HG02943 (cell line): ENCODE measurements at regions not wholly inside any gene's neighbourhood (a gene's known extent, or its start where the extent isn't known, plus 50 kb on each side); places are given as distances from the start of the nearest gene placed in this dataset.

Experiments used
- ATAC-seq: cut with Tn5 transposase; IDR thresholded peaks from one replicate; pipeline ENCODE4 v1.9.1; 2021; ENCODE audit warnings: mild to moderate bottlenecking, low read depth, moderate library complexity; ENCODE audit not compliant: unreplicated experiment

- ATAC-seq: no peak
Observed at GRCh38 chr3:195003006-195003892, 267.7 kb downstream of the XXYLT1 start.

GRCh38 chr3:195003893-195004289 is 267.1 kb downstream of the XXYLT1 start:
- no peak for ATAC-seq

- ATAC-seq: no peak
Observed at GRCh38 chr3:195004512-195005250, 266.3 kb downstream of the XXYLT1 start.

- no peak for ATAC-seq
Observed at GRCh38 chr3:195005251-195005620, 265.7 kb downstream of the XXYLT1 start.

GRCh38 chr3:195005759-195006510 is 265.0 kb downstream of the XXYLT1 start:
- ATAC-seq: no peak

- no peak for ATAC-seq
Observed at GRCh38 chr3:195007151-195007550, 263.8 kb downstream of the XXYLT1 start.

GRCh38 chr3:195007766-195008165 is 263.2 kb downstream of the XXYLT1 start:
- no peak for ATAC-seq

- ATAC-seq: no peak
Observed at GRCh38 chr3:195008816-195009215, 262.1 kb downstream of the XXYLT1 start.

GRCh38 chr3:195009616-195010015 is 261.3 kb downstream of the XXYLT1 start:
- no peak for ATAC-seq

- no peak for ATAC-seq
Observed at GRCh38 chr3:195010551-195011100, 260.3 kb downstream of the XXYLT1 start.

GRCh38 chr3:195011231-195011834 is 259.6 kb downstream of the XXYLT1 start:
- ATAC-seq: no peak

- ATAC-seq: no peak
Observed at GRCh38 chr3:195012100-195012499, 258.9 kb downstream of the XXYLT1 start.

GRCh38 chr3:195012571-195012970 is 258.4 kb downstream of the XXYLT1 start:
- no peak for ATAC-seq

- ATAC-seq: no peak
Observed at GRCh38 chr3:195013411-195014361, 257.3 kb downstream of the XXYLT1 start.

- ATAC-seq: no peak
Observed at GRCh38 chr3:195015021-195015420, 255.9 kb downstream of the XXYLT1 start.

- ATAC-seq: no peak
Observed at GRCh38 chr3:195017151-195017550, 253.8 kb downstream of the XXYLT1 start.
